Right lobe of liver (tissue), 4 donors: ENCODE measurements at regions not wholly inside any gene's neighbourhood (a gene's known extent, or its start where the extent isn't known, plus 50 kb on each side); places are given as distances from the start of the nearest gene placed in this dataset.

ENCODE experiments used
- POLR2A ChIP-seq: fragments of 450-650 bp; IDR thresholded peaks from one replicate; pipeline ENCODE4 v1.6.1; 2017; ENCODE audit warnings: antibody characterized with exemption, mild to moderate bottlenecking
- TF ChIP-seq, protein P1 (sequence below), 4 donors: fragments of 200-600 bp in 3 of 4; fragments of 450-650 bp in 1 of 4; IDR thresholded peaks; one replicate each; pipeline versions ENCODE4 v1.5.1 to v1.8.0; 2016 to 2022; ENCODE audit warnings: antibody characterized with exemption in 4 of 4, mild to moderate bottlenecking in 2 of 4
- donor health status: DM: no; HTN: no; CAD: no.
- donor health status: DM: no; HTN: no; CAD: no.
- donor health status: DM: no; HTN: yes; CAD: no.

DNA sequence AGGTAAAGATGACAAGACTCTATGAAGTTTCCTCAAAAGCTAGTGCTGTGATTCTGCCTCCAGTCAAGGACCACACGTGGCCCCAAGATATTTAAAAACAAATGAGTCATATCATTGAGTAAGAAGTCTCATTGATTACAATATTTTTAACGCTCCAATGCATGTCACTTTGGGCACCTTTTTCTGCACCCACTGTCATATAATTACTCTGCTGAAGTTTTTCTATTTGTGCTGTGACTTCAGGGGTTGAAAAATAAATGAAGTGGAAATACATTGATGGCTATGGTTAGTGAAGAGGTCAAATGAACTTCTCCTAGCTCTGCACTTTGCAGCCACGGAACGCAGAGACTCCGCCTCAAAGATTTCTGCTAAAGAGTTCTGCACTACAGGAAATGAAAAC, 344.3 kb upstream of the KYNU start:
- TF ChIP-seq, protein P1, sequence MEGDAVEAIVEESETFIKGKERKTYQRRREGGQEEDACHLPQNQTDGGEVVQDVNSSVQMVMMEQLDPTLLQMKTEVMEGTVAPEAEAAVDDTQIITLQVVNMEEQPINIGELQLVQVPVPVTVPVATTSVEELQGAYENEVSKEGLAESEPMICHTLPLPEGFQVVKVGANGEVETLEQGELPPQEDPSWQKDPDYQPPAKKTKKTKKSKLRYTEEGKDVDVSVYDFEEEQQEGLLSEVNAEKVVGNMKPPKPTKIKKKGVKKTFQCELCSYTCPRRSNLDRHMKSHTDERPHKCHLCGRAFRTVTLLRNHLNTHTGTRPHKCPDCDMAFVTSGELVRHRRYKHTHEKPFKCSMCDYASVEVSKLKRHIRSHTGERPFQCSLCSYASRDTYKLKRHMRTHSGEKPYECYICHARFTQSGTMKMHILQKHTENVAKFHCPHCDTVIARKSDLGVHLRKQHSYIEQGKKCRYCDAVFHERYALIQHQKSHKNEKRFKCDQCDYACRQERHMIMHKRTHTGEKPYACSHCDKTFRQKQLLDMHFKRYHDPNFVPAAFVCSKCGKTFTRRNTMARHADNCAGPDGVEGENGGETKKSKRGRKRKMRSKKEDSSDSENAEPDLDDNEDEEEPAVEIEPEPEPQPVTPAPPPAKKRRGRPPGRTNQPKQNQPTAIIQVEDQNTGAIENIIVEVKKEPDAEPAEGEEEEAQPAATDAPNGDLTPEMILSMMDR (IDR thresholded peaks at IDR 0.05): no peak
- no peak for TF ChIP-seq POLR2A
